ENCODE measurements at regions not wholly inside any gene's neighbourhood (a gene's known extent, or its start where the extent isn't known, plus 50 kb on each side); places are given as distances from the start of the nearest gene placed in this dataset.
"Not testable (repeated sequence)": the region's sequence is repeated elsewhere in the genome, so short reads cannot be mapped to it uniquely, and the experiment has no call there.

DNA sequence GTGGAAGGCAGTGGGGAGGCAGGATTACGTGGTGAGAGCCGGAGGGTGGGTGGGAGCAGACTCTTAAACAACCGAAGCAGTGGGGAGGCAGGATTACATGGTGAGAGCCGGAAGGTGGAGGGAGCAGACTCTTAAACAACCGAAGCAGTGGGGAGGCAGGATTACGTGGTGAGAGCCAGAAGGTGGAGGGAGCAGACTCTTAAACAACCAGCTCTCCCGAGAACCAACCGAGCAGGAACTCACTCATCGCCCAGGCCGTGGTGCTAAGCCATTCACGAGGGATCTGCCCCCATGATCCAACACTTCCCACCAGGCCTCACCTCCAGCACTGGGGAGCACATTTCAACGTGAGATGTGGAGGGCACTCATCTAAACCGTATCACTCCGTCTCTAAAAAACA lies 87.7 kb downstream of the RTP5 start:
- DNase-seq (ENCODE audit: low read depth in 2 of 2): no peak

DNA sequence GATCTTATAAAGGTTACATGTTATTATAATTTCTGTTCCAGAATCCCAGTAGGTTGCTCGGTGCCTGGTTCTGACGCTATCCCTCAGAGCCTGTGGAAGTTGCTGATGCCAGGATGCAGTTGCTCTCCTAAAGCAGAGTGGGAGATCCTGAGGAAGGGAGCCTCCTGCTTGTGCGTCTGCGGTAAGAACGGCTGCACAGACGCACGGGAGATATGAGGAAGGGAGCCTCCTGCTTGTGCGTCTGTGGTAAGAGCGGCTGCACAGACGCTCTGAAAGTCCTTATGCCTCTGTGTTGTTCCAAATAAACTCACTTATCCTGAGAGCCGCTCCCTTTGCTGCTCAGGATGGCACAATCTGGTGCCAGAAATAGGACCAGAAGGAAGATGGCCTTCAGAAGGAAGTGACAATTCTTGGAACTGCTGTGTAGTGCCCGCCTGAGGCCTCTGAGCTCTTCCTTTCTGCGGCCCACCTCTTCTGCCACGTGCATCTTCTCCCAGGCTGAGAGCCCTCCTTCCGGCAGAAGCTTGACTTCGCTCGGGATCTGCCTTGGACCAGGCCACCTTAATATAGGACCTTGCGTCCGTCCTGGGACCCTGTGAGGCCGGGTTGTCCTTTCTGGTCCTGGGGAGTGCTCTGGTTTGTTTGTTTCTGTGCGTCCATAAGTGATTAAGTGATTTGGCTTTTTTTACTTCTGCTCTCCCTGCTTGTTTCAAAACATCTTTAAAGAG lies 89.5 kb downstream of the RTP5 start:
- no peak for DNase-seq (ENCODE audit: low read depth in 2 of 2)

DNA sequence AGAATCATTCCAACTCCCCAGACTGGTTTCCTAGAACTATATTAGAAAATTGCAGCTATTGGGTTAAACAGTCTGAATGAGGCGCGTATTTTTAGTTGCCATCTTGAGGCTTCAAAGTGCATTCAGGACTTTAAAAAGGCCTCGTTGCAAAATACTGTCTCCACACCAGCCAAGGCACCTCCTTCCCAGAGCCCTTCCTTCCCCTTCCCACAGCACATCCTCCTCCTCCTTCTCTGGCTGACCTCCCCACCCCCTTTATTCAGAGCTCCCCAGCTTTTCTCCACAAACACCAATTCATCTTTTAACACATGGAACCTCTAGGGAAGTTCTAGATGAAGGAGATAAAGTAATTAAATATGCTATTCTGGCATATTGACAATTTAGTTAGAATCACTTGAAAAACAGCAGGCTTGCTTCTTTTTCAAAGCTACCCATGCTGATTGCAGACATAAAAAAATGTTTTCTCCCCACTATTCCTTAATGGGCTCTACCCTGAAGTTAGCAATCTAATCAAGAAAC lies 90.3 kb downstream of the RTP5 start:
- DNase-seq (ENCODE audit: low read depth in 2 of 2): no peak

DNA sequence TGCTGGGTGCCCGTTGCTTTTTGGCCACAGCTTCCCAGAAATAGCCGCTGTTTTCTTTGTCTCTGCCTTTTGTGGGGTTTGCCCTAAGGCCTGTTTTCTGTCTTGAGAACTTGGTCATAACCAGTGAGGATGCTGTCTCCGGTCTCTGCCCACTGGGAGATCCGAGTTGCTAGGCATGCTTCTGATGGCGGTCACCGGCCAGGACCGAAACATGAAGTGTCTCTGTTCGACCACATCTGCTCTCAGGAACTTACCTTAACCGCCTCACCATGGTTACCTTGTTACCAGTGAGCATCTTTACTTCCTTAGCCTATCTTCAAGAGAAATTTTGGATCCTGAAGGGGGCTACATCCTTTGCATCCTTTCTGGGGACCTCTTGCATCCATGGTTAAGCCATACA lies 91.9 kb downstream of the RTP5 start:
- no peak for DNase-seq (ENCODE audit: low read depth in 2 of 2)

DNA sequence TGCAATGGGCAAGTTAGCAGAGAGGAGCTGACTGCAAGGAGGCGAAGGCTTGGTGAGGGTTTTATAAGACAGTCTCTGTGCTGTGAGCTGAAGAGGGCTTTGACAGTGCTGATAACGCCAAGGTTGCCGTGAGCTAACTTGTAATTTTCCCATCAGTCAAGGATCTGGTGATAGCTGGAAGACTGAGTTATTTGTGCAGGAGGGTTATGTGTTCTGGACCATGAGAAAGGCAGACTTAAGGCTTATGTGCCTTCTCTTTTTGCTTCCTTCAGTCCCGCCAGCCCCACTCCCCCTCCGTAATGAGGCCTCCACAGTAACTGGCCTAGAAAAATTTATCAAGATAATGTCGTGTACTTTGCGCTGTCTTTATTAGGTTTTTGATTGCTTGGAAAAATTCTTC lies 94.6 kb downstream of the RTP5 start:
- no peak for DNase-seq (ENCODE audit: low read depth in 2 of 2)

DNA sequence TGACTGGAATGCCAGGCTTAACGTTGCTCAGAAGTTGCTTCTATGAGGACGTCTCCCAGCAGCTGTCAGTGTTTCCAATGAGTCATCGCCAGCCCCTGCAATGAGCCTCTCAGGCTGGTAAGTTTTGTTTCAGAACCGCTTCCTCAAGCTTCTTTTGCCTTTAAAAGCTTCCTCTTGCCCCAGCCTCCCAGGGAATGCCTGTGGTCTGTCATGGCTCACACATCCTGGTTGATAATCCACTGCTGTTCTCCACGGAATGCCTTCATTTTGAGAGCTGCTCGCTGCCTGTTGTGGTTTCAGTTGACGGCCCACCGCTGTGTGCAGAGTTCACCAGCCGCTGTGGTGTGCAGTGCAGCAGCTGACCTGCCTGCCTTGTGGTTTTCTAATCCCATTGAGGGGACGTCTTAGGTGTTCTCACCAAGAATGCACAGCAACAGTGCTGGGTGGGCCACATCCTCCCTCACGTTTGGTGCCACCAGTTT lies 96.4 kb downstream of the RTP5 start:
- peak; percentile 31 to 38 for DNase-seq (ENCODE audit: low read depth in 2 of 2)

DNA sequence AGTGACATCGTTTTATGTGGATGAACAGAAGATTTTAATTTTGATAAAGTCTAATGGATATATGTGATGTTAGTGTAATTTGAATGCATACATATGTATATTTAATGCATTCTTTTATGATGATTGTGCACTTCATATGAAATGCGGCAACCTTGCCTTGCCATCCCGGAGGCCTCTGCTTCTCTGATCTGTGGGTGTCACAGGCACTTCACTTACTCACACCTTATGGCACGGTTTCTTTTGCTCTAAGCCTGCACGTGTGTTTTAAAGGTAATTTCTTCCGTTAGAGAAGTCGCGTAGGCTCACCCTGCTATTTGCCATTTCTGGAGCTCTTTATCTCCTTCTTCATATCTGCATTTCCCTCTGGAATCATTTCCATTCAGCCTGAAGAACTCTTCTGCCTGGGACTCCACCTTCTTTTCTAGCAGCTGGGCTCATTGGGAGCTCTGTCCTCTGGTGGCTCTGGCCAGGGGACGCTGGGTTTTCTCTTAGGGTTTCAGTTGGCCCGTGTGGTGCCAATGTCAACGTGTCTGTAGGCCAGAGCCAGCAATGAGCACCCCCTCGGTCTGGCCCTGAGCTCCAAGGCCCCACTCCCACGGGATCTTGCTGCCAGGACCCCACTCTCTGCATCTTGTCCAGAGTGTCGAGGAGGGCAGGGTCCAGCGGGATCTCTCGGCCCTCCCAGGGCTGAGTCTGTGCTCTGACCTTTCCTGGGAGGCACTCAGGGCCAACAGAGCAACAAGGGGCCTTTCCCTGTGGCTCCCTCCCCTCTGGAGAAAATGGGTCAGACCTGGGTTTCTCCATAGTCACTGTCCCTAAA lies 97.3 kb downstream of the RTP5 start:
- DNase-seq (ENCODE audit: low read depth in 2 of 2): no peak

DNA sequence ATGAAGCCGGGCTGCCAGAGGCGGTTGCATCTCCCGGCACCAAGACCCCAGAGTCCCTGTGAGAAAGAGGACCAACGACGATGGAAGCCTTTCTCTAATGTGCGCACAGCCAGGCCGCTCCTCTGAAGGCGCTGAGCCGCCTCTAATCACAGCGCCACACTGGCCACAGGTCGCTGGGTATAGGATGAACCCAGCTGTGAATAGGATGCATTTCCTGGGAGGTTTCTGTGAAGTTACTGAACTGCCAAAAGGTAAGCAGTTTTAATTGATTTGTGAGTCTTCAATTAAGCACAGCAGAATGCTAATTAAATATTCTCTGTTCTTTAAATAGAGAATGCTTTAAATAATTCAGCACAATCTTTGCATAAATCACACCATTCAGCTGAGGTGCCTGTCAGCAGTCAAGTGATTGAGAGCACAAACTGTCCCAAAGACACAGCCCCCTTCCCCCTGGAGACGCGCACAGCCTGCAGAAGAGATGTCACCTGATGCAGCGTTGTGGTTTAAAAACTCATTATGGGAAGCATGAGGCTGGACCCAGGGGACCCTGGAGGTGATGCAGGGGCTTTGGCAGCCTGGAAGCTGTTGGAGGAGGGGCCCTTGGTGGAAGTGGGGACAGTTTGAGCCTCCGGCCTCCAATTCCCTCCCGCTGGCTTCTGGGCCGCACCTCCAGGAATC lies 98.1 kb downstream of the RTP5 start:
- DNase-seq (ENCODE audit: low read depth in 2 of 2): no peak

DNA sequence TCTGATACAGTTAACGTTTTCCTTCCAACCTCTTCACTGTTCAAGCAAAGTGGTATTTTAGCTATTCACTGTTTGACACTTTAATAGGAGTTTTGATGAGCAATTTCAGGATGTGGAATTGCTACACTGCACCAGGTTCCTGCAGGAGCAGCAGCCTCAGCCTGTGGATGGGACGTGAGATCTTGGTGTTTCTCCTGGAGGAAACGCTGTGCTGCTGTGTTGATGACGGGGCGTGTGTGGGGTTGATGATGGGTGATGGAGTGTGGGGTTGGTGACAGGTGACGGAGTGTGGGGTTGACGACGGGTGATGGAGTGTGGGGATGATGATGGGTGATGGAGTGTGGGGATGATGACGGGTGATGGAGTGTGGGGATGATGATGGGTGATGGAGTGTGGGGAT lies 98.9 kb downstream of the RTP5 start:
- no peak for DNase-seq (ENCODE audit: low read depth in 2 of 2)

DNA sequence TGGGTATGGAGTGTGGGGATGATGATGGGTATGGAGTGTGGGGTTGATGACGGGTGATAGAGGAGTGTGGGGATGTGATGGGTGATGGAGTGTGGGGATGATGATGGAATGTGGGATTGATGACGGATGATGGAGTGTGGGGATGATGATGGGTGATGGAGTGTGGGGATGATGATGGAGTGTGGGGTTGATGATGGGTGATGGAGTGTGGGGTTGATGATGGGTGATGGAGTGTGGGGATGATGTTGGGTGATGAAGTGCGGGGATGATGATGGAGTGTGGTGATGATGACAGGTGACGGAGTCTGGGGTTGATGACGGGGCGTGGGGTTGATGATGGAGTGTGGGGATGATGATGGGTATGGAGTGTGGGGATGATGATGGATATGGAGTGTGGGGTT lies 99.7 kb downstream of the RTP5 start:
- not testable (repeated sequence) for DNase-seq (ENCODE audit: low read depth in 2 of 2)

DNA sequence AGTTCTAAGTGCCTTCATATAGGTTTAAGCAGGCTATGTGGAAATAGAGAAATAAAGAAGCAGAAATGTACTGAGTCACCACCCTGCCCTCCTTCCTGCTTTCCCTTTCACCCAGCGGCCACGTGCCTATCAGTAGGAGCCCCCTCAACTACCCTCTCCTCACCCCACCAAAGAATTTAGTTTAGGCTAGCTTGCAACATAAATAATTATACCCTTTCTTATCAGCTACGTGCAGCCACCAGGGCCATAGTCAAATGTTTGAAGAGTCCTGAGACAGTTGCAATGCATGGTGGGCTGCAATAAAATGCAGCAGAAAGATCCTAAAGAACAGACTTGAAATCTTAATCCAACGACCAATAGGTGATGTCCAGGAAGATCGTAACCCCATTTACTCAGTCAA lies 101.2 kb downstream of the RTP5 start:
- no peak for DNase-seq (ENCODE audit: low read depth in 2 of 2)

DNA sequence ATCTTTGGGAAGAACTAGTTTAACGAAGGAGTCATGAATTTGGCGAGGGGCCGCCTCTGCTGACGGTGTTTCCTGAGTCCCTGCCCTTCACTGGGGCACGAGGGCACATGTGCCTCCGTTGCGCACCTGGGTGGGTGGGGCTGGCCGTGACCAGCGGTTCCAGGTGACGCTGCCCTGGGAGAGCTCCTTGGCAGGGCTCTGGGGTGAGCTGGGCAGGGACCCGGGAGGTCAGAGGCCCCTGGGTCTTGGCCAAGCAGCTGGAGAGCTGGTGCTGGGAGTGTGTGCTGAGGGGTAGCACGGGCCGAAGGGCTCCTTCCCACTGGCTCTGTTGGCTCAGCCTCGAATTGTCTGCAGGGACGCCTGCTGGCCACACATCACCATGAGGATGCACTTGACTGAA lies 104.6 kb downstream of the RTP5 start:
- no peak for DNase-seq (ENCODE audit: low read depth in 2 of 2)

DNA sequence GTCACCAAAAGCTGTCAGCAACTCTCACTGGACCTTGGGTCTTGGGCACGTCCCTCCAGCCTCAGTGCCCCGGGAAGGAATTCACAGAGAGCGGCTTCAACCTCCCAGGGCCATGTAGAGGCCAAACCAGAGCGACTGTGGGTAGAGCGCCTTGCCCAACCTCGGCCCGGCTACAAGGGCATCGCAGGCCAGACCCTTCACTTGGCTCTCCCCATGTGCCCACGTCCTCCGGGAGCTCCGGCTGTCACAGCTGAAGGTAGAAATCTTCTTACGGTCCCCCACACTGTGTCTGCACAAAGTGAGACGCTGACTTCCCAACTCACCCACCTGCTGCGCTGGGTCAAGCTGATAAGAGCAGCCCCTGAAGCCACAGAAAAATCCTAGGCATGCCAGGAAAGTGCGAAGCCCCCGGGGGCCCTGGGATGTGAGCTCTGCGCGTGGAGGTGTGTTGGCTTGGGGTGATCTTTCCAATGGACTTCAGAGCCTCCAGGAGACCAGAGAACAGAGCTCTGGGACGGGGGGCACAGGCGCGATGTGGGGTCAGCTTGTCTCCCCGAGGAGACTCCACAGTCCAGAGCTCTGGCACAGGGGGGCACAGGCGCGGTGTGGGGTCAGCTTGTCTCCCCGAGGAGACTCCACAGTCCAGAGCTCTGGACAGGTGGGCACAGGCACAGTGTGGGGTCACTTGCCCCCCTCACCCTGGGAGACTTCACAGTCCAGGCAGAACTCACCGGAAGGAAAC lies 105.5 kb downstream of the RTP5 start:
- DNase-seq (ENCODE audit: low read depth in 2 of 2): no peak

DNA sequence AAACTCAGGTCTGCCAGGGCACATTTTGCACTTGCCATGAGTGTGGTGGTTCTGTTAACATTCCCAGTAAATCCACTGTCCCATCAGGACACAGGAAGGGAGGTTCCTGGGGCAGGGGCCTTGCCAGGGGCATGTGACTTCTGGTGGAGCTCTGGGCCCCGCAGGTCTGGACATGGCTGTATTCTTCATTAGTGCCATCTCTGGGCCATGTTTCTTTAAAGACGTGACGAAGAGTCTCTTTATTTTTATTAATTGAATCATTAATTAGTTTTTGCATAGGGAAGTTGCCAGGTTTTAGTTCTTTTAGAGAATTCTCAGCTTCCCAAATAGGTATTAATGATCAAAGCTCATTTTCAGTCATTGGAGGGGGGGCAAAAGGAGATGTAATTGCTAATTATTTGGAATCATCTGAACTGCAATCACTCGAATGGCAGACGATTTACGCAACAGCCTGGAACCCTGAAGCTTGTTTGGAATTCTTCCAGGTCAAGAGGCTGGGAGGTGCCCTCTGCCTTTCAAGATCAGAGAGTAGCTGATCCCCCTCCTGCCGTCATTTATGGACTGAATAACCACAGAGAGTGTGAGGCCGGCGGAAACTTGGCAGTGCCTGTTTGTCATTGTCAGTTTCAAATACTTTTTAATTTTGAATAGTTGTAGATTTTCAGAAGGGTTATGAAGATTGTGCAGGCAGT lies 106.2 kb downstream of the RTP5 start:
- no peak for DNase-seq (ENCODE audit: low read depth in 2 of 2)

DNA sequence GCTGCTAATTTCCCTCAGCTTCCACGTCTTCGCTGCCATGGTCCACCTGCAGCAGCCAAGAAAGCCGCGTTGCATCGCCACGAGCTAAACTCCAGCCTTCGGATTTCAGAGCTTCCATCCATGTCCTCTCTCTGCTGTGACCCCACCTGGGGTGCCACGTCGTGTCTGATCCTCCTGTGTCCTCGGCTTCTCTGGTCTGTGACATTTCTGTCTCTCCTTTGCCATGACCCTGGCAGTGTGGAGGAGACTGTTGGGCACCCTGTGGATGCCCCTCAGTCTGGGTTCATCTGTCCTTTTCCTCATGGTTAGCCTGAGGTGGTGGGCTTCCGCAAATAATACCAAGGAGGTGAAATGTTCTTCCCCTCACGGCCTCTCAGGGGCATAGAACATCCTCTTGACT lies 106.8 kb downstream of the RTP5 start:
- no peak for DNase-seq (ENCODE audit: low read depth in 2 of 2)

DNA sequence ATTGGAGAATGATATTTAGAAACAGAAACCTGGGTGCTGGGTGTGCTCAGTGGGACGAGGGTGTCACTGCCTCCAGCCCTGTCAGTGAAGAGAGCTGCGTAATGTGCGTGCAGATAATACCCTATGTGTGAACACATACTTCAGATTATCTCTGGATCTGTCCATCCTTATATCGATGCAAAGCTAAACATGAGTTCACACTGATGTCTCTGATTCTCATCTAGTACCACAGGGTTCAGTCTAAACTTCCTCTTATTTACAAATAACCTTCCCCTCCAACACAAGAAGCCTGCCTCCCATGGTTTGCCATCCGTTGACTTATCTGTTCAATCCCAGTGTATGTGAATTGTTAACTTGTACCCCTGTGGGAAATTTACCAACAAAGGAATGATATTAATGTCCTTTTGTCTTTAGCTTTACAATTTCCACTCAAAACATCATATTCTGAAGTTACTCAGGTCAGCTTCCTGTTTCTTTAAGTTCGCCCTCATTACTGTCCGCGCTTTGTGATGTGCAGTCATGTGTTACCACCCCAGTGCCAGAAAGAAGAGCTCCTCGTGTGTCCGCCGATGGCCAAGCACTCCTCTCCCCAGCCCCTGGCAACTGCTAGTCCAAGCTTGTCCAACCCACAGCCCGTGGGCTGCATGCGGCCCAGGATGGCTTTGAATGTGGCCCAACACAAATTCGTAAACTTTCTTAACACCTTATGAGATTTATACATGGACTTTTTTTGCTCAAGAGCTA lies 108.2 kb downstream of the RTP5 start:
- DNase-seq (ENCODE audit: low read depth in 2 of 2): no peak

DNA sequence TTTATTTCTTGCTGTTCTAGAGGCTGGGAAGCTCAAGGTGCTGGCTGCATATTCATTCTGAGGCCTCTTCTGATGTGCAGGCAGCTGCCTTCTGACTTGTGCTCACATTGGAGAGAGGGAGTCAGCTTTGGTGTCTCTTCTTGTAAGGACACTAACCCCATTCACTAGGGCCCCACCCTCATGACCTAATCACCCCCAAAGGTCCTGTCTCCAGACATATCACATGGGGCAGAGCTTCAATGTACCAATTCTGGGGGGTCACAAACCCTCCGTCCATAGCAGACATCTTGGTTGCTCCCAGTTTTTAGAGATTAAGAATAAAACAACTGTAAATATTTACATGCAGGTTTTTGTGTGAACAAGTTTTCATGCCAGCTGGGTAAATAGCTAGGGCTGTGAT lies 109.1 kb downstream of the RTP5 start:
- DNase-seq (ENCODE audit: low read depth in 2 of 2): no peak

DNA sequence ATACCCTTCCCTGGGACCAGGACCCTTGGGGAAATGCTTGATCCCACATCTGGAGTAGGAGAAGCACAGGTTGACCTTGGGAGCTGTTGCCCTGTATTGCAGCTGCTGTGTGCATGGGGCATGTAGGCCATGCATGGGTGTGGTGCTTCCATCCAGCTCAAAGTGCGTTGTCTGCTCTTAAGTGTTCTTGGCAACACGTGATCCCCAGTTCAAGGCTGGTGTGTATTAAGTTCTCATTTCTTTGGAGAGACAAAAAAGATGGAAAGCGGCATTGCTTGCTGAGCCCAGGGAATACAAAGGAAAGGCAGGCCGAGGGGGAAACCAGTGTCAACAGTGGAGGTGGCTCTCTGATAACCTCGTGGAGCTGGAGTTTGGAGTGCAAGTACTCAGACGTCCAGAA lies 110.7 kb downstream of the RTP5 start:
- DNase-seq (ENCODE audit: low read depth in 2 of 2): no peak

DNA sequence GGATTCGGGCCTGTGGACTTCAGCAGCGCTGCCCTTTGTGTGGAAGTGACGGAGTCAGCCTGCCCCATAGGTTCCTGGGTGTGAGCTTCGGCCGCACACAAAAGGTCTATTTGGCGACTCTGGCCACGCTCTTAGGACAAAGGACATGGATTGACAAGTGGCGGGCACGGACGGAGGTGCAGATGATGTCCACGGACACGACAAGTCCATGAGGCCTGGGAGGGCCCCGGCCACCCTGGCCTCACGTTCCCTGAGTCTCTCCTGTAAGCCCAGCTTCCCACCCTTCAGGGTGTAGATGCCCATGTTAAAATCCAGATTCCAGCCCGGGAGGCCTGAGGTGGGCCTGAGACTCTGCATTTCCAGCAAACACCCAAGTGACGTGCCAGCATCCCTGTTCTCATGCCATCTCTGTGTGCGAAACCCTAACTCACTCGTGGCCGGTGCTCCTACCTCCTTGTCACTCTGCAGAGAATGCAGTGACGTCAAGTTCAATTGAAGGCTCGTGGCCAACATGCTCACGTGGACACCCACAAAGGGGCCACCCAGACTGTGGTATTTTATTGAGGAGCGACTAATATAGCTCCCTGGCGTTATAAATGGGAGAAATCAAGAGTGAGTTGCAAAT lies 111.7 kb downstream of the RTP5 start:
- DNase-seq (ENCODE audit: low read depth in 2 of 2): no peak
